GM21390 (cell line): ENCODE measurements at regions not wholly inside any gene's neighbourhood (a gene's known extent, or its start where the extent isn't known, plus 50 kb on each side); places are given as distances from the start of the nearest gene placed in this dataset.
A peak's percentile ranks its signal among the peaks of the same experiment; 100 is the strongest.
"Not testable (repeated sequence)": the region's sequence is repeated elsewhere in the genome, so short reads cannot be mapped to it uniquely, and the experiment has no call there.

Experiments
- ATAC-seq: cut with Tn5 transposase; IDR thresholded peaks from one replicate; pipeline ENCODE4 v1.9.1; 2021; ENCODE audit not compliant: unreplicated experiment

DNA sequence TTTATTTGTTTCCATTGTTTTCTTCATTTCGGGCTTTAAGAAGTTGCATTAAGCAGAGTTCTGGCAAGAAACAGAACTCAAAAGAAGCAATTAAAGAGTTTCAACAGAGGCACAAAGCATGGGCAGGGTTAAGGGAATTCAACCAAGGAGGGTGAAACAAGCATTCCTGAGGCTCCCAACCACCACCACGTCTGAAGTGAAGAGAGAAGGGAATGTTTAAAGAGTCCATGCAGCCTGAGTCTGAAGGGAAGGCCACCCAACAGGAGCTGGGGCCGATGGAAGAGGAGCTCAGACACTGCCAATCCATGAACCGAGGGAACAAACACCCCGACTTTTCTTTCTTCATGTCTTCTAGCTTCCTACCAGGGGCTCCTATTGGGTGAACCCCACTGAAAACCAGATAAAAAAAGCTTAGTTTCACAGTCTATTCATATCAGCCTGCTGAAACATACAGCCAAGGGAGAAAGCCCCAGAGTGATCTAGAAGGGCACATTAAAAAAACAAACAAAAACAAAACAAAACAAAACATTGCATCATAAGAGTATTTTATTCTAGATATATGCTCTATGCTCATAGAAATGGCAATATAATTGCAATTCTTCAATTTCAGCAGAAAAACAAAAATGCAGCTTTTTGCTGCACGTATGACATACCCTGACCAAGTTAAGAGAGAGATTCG lies 592.1 kb downstream of the TTLL7 start:
- ATAC-seq = not testable (repeated sequence)

- peak; percentile 55 for ATAC-seq
These were observed 593.1 kb downstream of the TTLL7 start for GRCh38 chr1:83405789-83406188.

DNA sequence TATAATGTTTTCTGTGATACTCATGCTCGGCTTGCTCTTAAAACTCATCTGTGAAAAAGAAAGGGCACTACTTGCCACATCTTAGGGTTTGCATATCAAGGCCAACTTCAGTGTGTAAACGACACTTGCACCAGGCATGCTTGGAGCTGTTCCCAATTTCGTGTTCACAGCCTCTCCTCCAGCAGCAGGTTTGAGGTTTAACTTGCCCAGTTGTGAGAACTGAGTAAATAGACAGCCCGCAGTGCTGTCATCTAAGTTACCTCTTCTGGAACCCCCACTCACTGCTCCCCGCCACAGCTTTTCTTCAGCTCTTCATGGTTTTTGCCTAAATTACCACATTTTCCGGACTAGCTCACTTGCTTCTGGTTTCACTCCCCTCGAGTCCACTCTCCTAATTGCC lies 595.4 kb downstream of the TTLL7 start:
- ATAC-seq = not testable (repeated sequence)

GRCh38 chr1:83401146-83401545 lies 597.8 kb downstream of the TTLL7 start:
- ATAC-seq = not testable (repeated sequence)

DNA sequence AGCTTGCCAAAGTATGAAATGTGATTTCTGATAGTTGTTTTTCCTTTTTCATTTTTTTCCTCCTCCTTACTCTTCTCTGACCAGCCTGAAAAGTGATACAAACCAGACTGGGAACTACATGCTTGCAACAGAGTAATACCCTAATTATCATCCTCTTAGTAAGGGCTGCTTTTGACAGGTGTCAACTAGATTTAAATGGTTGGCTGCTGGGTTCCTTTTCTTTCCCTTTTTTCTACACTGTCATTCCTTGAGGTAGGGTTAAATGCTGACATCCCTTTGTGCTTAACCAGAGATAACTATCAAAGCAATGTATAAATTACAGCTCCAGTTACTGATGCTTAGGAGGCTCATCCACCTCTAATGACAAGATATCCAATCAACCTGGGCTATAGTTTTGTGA lies 598.8 kb downstream of the TTLL7 start:
- not testable (repeated sequence) for ATAC-seq

- ATAC-seq = not testable (repeated sequence)
These were observed 600.8 kb downstream of the TTLL7 start for GRCh38 chr1:83398125-83398524.

DNA sequence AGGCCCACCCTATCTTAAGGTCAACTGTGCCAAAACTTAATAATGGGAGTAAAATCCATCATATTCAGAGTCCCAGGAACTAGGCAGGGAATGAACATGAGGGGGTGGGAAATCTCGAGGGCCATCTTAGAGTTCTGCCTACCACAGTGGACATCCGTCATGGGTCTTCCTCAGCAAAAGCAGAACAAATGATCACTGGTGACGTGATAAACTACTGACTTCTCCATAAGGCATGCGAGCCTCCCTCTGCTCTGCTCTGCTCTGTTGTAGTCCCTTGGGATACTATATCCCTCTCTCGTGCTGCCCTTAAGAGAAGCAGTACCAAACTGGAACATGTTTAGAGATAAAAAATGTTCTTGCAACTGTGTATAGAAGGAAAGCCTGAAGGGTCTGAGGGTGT lies 603.8 kb downstream of the TTLL7 start:
- ATAC-seq = not testable (repeated sequence)

DNA sequence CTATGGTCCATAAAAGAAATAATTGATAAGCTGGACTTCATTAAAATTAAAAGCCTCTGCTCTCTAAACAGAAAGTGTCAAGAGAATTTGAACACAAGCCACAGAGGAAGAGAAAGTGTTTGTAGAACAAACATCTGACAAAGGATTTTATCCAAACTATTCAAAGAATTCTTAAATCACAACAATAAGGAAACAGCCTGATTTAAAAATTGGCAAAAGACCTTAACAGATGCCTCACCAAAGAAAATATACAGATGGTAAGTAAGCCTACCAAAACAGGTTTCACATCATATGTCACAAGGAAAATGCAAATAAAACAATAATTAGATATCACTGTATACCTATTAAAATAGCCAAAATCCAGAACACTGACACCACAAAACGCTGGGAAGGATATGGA lies 612.0 kb downstream of the TTLL7 start:
- not testable (repeated sequence) for ATAC-seq

DNA sequence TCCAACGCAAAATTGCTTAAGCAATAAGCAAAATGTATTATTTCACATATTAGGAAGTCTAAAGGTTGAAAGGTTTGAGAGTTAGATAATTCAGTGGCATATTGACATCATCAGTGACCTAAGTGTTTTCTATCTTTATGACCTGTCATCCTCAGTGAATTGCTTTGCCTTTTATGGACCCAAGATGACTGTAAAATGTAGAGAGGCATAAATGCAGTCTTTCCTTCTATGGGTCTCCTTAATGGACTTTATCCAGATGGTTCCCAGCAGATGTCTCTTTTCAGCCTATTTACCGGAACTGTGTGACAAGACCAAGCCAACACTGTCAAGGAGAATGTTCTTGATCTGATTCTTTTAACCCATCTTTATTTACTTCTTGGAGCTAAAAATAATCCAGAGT lies 615.8 kb downstream of the TTLL7 start:
- ATAC-seq = not testable (repeated sequence)

GRCh38 chr1:83373018-83373417 lies 625.9 kb downstream of the TTLL7 start:
- not testable (repeated sequence) for ATAC-seq

GRCh38 chr1:83369853-83370252 lies 629.1 kb downstream of the TTLL7 start:
- ATAC-seq = not testable (repeated sequence)

DNA sequence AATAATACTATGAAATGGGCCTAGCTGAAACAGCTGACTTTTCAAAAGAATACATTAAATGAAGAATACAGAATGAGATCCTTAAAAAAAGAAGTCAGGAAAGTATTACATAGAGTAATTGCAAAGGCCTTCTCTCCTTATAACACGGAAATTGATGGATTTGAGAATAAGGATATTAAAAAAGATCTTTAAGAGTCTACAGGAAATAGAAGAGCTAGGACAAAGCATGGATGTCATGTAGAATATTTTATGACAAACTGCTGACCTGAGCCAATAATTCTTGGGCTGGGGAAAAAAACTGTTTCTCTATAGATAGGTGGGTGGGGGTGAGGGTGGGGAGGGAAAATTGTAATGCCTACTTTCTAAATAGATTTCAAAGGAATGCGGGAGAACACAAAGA lies 633.6 kb downstream of the TTLL7 start:
- ATAC-seq = not testable (repeated sequence)

GRCh38 chr1:83345375-83345774 lies 653.6 kb downstream of the TTLL7 start:
- not testable (repeated sequence) for ATAC-seq

DNA sequence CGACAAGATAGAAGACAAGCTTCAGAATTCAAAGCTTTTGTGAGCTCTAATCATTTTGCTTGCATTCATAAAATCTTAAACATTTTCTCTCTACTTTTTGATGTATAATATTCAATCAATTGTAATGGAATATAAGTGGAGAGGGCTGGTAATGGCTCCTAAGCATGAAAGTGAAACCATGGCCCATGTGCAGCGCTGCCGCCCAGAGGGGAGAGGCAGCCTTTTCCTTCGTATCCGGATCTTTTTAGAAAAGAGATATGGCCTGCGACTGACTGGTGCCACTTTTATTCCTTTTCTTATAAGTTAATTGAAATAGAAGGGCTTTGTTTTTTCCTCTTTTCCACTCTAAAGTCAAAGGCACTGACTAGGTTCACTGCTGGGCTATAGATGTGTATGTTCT lies 655.2 kb downstream of the TTLL7 start:
- not testable (repeated sequence) for ATAC-seq

DNA sequence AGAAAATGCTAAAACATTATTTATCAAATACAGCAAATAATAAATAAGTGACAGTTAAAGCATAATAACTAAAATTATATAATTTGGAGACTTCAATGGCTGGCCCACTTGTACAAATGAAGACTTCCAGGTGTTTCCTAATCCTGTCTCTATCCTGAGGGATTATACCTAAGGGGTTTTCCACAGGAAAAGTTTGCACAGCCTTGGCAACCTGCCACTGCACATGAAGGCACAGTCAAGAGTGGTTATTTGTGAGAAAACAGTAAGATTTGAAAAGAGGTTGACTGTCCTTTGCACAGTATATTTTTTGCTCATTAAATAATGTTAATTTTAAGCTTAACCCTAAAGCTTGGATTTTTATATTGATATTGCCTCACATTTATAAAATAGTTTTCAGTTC lies 655.9 kb downstream of the TTLL7 start:
- ATAC-seq = not testable (repeated sequence)

DNA sequence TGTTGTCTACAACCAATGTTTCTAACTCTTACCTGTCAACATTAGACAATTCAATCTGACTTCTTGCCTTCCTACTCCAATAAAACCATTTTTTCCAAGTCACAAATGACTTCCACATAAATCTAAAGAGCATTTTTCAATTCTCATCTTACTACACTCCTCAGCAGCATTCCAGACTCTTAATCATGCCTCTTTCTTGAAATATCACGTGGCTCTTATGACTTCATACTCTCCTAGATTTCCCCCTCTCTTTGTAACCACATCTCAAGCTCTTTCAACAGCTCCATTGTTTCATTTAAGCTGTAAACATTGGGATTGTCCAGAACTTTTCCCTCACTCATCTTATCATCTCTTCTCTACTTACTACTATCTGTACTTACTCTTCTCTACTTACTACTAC lies 666.6 kb downstream of the TTLL7 start:
- not testable (repeated sequence) for ATAC-seq

DNA sequence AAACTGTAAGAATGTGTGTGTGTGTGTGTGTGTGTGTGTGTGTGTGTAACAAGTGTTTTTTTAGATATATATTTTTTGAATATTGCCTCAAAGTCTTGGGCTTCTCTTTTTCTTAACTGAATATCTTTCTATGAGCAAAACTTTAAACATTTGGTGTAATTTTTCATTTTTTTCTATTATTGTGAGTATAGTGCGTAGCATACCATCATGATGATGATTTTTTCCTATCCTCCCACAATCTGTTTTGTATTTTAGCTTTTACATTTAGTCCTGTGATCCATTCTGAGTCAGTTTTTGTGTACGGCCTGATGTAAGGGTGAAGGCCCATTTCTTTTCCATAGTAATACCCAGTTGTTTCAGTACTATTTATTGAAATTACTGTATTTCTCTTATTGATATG lies 680.6 kb downstream of the TTLL7 start:
- no peak for ATAC-seq

GRCh38 chr1:83315446-83315845 lies 683.5 kb downstream of the TTLL7 start:
- not testable (repeated sequence) for ATAC-seq

- not testable (repeated sequence) for ATAC-seq
These were observed 688.8 kb downstream of the TTLL7 start for GRCh38 chr1:83310161-83310560.

- ATAC-seq = not testable (repeated sequence)
These were observed 689.9 kb downstream of the TTLL7 start for GRCh38 chr1:83309035-83309434.

- not testable (repeated sequence) for ATAC-seq
These were observed 692.1 kb downstream of the TTLL7 start for GRCh38 chr1:83306811-83307210.

DNA sequence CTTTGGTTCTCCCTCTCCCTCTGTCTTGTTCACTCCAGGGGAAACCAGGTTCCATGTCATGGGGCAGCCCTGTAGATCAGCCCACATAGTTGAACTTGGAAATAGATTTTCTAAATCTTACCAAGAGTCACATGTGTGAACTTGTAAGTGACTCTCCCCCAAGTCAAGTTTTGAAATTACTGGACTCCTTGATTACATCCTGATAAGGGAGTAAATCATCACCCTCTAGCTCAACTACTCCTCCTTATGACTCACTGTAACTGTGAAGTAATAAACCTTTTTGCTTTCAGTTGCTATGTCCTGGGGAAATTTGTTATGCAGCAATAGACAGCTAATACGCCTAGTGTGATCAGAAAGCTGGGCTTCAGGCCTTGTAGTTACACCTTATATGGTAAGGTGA lies 703.3 kb downstream of the TTLL7 start:
- not testable (repeated sequence) for ATAC-seq

DNA sequence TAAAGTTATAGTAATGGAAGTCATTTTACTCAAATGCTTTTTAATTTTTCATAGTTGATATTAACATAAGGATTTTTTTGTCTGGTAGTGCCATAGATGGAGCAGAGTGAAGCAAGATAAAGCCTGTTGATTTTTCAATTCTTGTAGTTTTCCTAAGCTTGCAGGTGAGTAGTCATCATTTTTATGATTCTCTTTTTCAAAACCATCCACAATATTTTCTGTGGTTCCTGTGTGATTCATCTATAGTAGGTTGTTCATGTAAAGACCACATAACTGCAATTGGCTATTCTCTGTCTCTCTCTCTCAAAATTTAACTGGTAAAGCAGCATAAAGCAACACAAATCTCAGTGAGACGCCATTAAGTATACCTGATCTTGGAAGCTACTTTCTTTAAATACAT lies 711.5 kb downstream of the TTLL7 start:
- not testable (repeated sequence) for ATAC-seq
